ENCODE measurements at regions not wholly inside any gene's neighbourhood (a gene's known extent, or its start where the extent isn't known, plus 50 kb on each side); places are given as distances from the start of the nearest gene placed in this dataset.

DNA sequence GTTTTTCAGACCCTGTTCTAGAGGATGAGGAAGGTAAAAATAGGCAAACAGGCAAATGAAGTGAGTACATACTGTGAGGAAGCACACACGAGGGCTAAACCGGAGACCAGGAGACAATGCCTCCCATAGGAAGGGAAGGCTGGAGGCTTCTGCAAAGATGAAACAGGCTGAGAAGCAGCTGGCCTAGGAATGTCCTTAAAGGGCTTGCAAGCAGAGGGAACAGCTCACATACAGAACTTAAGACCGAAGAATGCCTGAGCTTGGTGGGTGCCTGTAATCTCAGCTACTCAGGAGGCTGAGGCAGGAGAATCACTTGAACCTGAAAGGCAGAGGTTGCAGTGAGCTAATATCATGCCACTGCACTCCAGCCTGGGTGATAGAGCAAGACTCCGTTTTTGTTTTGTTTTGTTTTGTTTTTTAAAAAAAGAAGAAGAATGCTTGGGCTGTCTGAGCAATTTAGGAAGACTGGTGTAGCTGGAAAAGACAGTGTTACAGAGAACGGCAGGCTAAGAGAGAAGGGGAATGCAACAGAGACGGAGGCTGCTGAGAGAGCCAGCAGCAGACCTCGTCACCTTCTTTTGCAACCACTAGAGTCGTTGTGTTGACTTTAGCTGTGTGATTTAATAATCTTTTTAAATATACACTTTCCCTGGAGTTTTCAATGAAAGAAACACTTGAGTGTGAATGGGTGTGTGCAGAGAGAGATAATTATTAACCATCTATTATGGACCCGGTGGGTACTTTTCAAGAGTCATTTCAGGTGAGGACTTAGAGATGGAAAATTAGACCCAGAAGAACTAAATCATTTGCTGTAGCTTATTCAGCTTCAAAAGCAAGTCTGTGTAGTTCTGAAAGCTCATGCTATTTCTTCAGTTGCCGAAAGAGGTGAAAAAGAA is 232.8 kb downstream of the GALR1 start:
- TF ChIP-seq, protein P1, sequence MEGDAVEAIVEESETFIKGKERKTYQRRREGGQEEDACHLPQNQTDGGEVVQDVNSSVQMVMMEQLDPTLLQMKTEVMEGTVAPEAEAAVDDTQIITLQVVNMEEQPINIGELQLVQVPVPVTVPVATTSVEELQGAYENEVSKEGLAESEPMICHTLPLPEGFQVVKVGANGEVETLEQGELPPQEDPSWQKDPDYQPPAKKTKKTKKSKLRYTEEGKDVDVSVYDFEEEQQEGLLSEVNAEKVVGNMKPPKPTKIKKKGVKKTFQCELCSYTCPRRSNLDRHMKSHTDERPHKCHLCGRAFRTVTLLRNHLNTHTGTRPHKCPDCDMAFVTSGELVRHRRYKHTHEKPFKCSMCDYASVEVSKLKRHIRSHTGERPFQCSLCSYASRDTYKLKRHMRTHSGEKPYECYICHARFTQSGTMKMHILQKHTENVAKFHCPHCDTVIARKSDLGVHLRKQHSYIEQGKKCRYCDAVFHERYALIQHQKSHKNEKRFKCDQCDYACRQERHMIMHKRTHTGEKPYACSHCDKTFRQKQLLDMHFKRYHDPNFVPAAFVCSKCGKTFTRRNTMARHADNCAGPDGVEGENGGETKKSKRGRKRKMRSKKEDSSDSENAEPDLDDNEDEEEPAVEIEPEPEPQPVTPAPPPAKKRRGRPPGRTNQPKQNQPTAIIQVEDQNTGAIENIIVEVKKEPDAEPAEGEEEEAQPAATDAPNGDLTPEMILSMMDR (IDR thresholded peaks at IDR 0.05; ENCODE audit: borderline replicate concordance, insufficient read depth, low read depth, low read length) = no peak

DNA sequence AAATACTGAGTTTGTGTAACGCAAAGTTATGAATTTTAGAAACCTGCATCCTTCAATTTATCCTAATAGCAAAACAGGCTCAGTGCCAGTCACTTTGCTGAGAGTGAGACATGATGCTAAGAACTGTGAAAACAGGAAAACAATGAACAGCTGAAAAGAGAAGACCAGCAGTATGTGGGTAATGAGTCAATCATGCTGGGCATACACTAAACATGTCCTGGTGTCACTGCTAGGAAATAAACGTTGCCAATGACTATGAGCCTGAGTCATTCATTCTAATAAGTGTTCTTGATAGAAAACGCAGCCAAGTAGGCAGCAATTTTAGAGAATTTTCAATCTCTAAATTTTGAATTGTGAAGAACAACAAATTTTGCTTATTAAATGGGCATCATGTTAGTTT is 237.3 kb downstream of the GALR1 start:
- H3K4me3 ChIP-seq (ENCODE audit: low read depth, low read length) = no peak overlapping the region

More for the DNA sequence above, 232.8 kb downstream of the GALR1 start:
- H3K4me3 ChIP-seq (ENCODE audit: low read depth, low read length) = no peak overlapping the region

DNA sequence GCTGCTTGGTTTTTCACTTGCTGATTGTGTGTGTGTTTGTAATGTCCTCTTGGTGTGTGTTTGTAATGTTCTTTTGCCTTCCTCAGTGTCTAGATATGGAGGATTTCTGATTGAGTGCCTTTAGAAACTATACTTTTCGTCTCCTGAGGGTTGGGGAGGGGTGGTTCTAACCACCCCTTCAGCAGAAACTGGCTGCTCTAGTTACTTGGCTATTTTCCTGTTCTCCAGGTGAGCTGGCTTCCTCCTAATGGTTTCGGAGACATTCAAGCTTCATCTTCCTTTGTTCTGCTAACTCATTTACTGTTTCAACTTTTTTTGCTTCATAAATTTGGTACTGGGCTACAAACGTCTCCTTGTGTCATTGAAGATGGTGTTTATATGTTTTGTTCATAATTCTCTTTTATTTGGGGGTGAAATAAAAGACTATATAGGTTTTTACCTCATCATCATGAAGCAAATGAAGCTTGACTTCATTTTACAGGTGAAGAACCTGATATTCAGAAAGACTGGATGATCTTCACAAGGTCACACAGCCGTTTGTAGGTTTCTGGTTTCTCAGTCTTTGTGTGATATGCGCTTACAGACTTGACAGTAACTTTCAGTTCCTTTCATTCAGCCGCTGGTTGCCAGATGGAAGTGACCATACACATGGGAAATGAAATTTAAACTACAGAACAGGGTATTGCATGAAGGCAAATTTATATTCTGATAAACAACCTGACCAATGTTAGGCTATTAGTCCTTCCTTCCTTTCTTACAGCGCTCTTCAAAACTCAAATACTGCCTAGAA is 238.5 kb downstream of the GALR1 start:
- no peak overlapping the region for H3K4me3 ChIP-seq (ENCODE audit: low read depth, low read length)
- TF ChIP-seq, protein P1 (IDR thresholded peaks at IDR 0.05; ENCODE audit: borderline replicate concordance, insufficient read depth, low read depth, low read length) = no peak

More for the DNA sequence above, 237.3 kb downstream of the GALR1 start:
- TF ChIP-seq, protein P1 (IDR thresholded peaks at IDR 0.05; ENCODE audit: borderline replicate concordance, insufficient read depth, low read depth, low read length) = no peak

DNA sequence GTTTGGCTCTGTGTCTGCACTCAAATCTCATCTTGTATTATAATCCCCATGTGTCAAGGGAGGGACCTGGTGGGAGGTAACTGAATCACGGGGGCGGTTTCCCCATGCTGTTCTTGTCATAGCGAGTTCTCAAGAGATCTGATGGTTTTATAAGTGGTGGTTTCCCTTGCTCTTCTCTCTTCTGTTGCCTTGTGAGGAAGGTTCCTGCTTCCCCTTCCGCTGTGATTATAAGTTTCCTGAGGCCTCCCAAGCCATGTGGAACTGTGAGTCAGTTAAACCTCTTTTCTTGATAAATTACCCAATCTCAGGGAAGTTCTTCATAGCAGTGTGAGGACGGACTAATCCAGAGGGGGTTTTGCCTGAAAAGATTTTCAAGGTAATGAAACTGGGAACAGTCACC is 245.4 kb downstream of the GALR1 start:
- no peak overlapping the region for H3K4me3 ChIP-seq (ENCODE audit: low read depth, low read length)
- TF ChIP-seq, protein P1 (IDR thresholded peaks at IDR 0.05; ENCODE audit: borderline replicate concordance, insufficient read depth, low read depth, low read length) = no peak

DNA sequence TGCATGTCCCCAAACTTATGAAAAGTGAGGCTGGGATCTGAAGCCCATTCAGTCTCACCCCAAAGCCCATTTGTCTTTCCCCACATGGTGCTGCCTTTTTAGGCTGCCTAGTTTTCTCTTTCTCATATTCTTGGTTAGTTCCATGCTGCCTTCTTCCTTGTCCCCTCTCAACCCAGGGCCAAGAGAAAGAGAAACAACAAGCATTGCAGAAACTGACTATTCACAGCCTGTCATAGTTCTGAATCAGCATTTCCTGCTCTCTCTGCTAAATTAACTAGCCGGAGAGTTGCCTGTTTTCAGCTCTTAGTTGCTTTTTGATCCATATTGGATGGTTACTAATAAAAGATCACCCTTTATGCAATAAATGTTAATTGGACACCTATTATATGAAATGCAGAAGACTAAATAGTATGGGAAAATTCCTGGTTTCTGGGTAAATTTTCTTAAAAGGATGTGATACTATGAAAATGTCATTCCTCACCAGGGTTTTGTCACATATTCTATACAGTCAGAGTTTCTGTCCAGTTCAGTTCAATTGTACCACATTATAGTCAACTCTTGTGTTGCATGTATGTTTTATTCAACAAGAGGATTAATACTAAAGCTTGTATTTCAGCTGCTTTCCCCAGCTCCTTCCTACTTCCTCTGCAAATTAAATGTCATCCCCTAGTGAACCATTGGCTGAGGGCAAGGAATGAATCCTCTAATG is 246.5 kb downstream of the GALR1 start:
- TF ChIP-seq, protein P1 (IDR thresholded peaks at IDR 0.05; ENCODE audit: borderline replicate concordance, insufficient read depth, low read depth, low read length) = no peak
- no peak overlapping the region for H3K4me3 ChIP-seq (ENCODE audit: low read depth, low read length)

DNA sequence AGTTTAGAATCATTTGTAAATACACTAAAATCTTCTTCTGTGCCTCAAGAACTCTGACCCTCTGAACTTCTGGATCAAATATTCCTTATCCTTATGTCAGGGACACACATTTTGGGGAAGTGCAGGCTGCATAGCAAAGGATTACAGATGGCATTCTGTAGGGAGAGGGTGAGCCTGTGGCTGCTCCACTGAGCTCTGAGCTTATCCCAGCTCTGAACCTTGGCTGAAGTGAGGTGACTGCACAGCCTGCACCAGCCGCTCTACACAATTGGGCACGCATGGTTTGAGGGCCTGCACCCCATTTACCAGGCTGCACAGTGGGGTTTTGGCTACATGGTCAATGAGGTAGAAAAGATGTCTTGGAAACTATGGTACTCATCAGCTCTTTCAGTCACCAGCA is 251.6 kb downstream of the GALR1 start:
- TF ChIP-seq, protein P1 (IDR thresholded peaks at IDR 0.05; ENCODE audit: borderline replicate concordance, insufficient read depth, low read depth, low read length) = no peak
- no peak overlapping the region for H3K4me3 ChIP-seq (ENCODE audit: low read depth, low read length)
